ENCODE measurements at regions not wholly inside any gene's neighbourhood (a gene's known extent, or its start where the extent isn't known, plus 50 kb on each side); places are given as distances from the start of the nearest gene placed in this dataset.

GRCh38 chr2:189248141-189248540 lies 68.6 kb upstream of the COL5A2 start:
- CTCF ChIA-PET = interaction anchor here (0.6 to 1.0 kb wide), 3 partner anchors 10 to 484 kb away, joined by 3 read pairs; no protein-coding TSS in a partner anchor
- FAIRE-seq = no peak

GRCh38 chr2:189249171-189249570 lies 69.6 kb upstream of the COL5A2 start:
- in situ Hi-C loops (cut with MboI) = no loop called here
- TF ChIP-seq SMC3 (IDR thresholded peaks at IDR 0.05; ENCODE audit: borderline replicate concordance, low read length) (no peak), ESRRA (IDR thresholded peaks at IDR 0.05; ENCODE audit: low read length) (no peak), MTA2 (IDR thresholded peaks at IDR 0.05; ENCODE audit: low read depth) (no peak), MEF2B (IDR thresholded peaks at IDR 0.05; ENCODE audit: partially characterized antibody, poor library complexity, severe bottlenecking) (no peak), HSF1 (IDR thresholded peaks at IDR 0.05; ENCODE audit: low read depth, low read length) (no peak), ATF2 (IDR thresholded peaks at IDR 0.05; ENCODE audit: low read length) (no peak)
- TF ChIP-seq, protein P1, sequence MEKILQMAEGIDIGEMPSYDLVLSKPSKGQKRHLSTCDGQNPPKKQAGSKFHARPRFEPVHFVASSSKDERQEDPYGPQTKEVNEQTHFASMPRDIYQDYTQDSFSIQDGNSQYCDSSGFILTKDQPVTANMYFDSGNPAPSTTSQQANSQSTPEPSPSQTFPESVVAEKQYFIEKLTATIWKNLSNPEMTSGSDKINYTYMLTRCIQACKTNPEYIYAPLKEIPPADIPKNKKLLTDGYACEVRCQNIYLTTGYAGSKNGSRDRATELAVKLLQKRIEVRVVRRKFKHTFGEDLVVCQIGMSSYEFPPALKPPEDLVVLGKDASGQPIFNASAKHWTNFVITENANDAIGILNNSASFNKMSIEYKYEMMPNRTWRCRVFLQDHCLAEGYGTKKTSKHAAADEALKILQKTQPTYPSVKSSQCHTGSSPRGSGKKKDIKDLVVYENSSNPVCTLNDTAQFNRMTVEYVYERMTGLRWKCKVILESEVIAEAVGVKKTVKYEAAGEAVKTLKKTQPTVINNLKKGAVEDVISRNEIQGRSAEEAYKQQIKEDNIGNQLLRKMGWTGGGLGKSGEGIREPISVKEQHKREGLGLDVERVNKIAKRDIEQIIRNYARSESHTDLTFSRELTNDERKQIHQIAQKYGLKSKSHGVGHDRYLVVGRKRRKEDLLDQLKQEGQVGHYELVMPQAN (conservative IDR thresholded peaks at IDR 0.05) = no peak
- CTCF ChIA-PET = no interaction called here

More at GRCh38 chr2:189248141-189248540, 68.6 kb upstream of the COL5A2 start:
- H3K4me2 ChIP-seq (ENCODE audit: control insufficient read depth, insufficient read depth) = no peak overlapping the region
- 0% methylated on average over 1 of the region's 1 CpG for WGBS (ENCODE audit: insufficient coverage, insufficient replicate concordance, low lambda C conversion rate, missing lambda C conversion rate)
- H3K36me3 ChIP-seq (ENCODE audit: control insufficient read depth in 2 of 2, insufficient read depth in 2 of 2, low read length in 1 of 2) = no peaks in the 10 kb centered on the region
- no peaks in the 10 kb centered on the region for H3K4me1 ChIP-seq (ENCODE audit: control insufficient read depth, insufficient read depth, low read length)
- no peak overlapping the region for H3K4me3 ChIP-seq
- H3K27me3 ChIP-seq (replicated peaks in 1 of 2; ENCODE audit: control insufficient read depth in 2 of 2, insufficient read depth in 2 of 2, low read length in 1 of 2) = no peaks in the 10 kb centered on the region
- no TSS peak for BruUV-seq (replicated peaks)
- H4K20me1 ChIP-seq (ENCODE audit: control insufficient read depth, insufficient read depth) = no peaks in the 10 kb centered on the region
- ATAC-seq = no peak
- no peak overlapping the region for H2AFZ ChIP-seq (ENCODE audit: control insufficient read depth, low read depth, low read length)
- intact Hi-C loops (cut with micrococcal nuclease; ENCODE audit: unreplicated experiment) (no loop called here), in situ Hi-C loops (cut with MboI) (no loop called here)
- RAD21 ChIA-PET (ENCODE audit: unreplicated experiment) = interaction anchor here (0.9 kb wide), 1 partner anchor 17 kb away, joined by 3 read pairs; no protein-coding TSS in a partner anchor
- POLR2A ChIA-PET = no interaction called here
- DNase-seq (ENCODE audit: low read depth, low spot score) = no peak
- no peak overlapping the region for H3K9ac ChIP-seq (ENCODE audit: control insufficient read depth, insufficient read depth, low read length)
- TF ChIP-seq CREM (IDR thresholded peaks at IDR 0.05; ENCODE audit: low read depth) (no peak), SIN3A (IDR thresholded peaks at IDR 0.05; ENCODE audit: low read depth, low read length) (no peak)
- H3K79me2 ChIP-seq (ENCODE audit: control insufficient read depth, insufficient read depth, low read length) = no peaks in the 10 kb centered on the region
- SMC1A ChIA-PET (ENCODE audit: uncharacterized antibody, unreplicated experiment) = interaction anchor here (0.6 to 0.9 kb wide), 3 partner anchors 16 to 437 kb away, joined by 3 read pairs; no protein-coding TSS in a partner anchor
- no peak overlapping the region for H3K27ac ChIP-seq (ENCODE audit: control insufficient read depth, insufficient read depth)
- no peaks in the 10 kb centered on the region for H3K9me3 ChIP-seq (replicated peaks; ENCODE audit: control insufficient read depth, insufficient read depth, low read length)

More at GRCh38 chr2:189249171-189249570, 69.6 kb upstream of the COL5A2 start:
- Histone ChIP-seq H3K79me2 (ENCODE audit: control insufficient read depth, insufficient read depth, low read length) (no peaks in the 10 kb centered on the region), H3K27ac (ENCODE audit: control insufficient read depth, insufficient read depth) (no peak overlapping the region), H3K27me3 (replicated peaks in 1 of 2; ENCODE audit: control insufficient read depth in 2 of 2, insufficient read depth in 2 of 2, low read length in 1 of 2) (no peaks in the 10 kb centered on the region), H3K9me3 (replicated peaks; ENCODE audit: control insufficient read depth, insufficient read depth, low read length) (no peaks in the 10 kb centered on the region), H3K9ac (ENCODE audit: control insufficient read depth, insufficient read depth, low read length) (no peak overlapping the region), H3K4me3 (no peak overlapping the region), H3K36me3 (ENCODE audit: control insufficient read depth in 2 of 2, insufficient read depth in 2 of 2, low read length in 1 of 2) (no peaks in the 10 kb centered on the region), H3K4me2 (ENCODE audit: control insufficient read depth, insufficient read depth) (no peak overlapping the region), H2AFZ (ENCODE audit: control insufficient read depth, low read depth, low read length) (no peak overlapping the region), H3K4me1 (ENCODE audit: control insufficient read depth, insufficient read depth, low read length) (no peaks in the 10 kb centered on the region), H4K20me1 (ENCODE audit: control insufficient read depth, insufficient read depth) (no peaks in the 10 kb centered on the region)
- intact Hi-C loops (cut with micrococcal nuclease; ENCODE audit: unreplicated experiment) = no loop called here
- ChIA-PET RAD21 (ENCODE audit: unreplicated experiment) (no interaction called here), POLR2A (interaction anchor here (0.6 kb wide), 1 partner anchor 1334 kb away, joined by 3 read pairs; no protein-coding TSS in a partner anchor), SMC1A (ENCODE audit: uncharacterized antibody, unreplicated experiment) (no interaction called here)
- FAIRE-seq (no peak), ATAC-seq (no peak), DNase-seq (ENCODE audit: low read depth, low spot score) (no peak)
- BruUV-seq (replicated peaks) = no TSS peak

Data from GM12878 (cell line).